ENCODE measurements at regions not wholly inside any gene's neighbourhood (a gene's known extent, or its start where the extent isn't known, plus 50 kb on each side); places are given as distances from the start of the nearest gene placed in this dataset.

DNA sequence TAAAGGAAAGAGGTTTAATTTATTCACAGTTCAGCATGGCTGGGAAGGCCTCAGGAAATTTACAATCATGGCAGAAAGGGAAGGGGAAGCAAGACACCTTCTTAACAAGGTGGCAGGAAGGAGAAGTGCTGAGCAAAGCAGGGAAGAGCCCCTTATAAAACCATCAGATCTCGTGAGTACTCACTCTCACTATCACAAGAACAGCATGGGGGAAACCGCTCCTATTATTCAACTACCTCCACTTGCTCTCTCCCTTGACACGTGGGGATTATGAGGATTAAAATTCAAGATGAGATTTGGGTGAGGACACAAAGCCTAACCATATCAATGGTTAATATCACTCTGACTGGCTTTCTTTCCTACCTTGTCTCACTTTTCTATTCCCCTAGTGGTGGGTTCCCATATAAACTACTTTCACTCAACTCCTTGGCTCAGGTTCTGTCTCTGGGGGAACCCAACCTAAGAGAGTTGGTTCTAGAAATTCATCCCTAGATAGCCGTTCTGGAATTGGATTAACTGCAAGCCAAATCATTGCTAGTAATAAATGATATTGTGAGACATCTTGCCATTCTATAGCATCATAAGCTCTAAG lies 749.8 kb upstream of the GRAMD2B start:
- no peaks in the 10 kb centered on the region for H3K36me3 ChIP-seq (ENCODE audit: control insufficient read depth, insufficient read depth, low read length)
- BruUV-seq (replicated peaks) = no TSS peak
- intact Hi-C loops (cut with micrococcal nuclease; ENCODE audit: unreplicated experiment) (no loop called here), in situ Hi-C loops (cut with HindIII; ENCODE audit: low pct_unique_long_range_greater_than_20kb, low sequenced_read_pairs) (no loop called here)
- no peak overlapping the region for H3K4me3 ChIP-seq (ENCODE audit: low read depth in 2 of 2, low read length in 2 of 2)
- H3K9me3 ChIP-seq (ENCODE audit: control insufficient read depth, insufficient read depth, low read depth, low read length) = no peaks in the 10 kb centered on the region
- H3K27ac ChIP-seq (ENCODE audit: low read length) = no peak overlapping the region
- CTCF ChIA-PET = no interaction called here
- TF ChIP-seq TCF7L2 (IDR thresholded peaks at IDR 0.05; ENCODE audit: low read depth, low read length) (no peak), SIN3A (IDR thresholded peaks at IDR 0.05; ENCODE audit: borderline replicate concordance, insufficient read depth, low read depth, low read length) (no peak), POLR2AphosphoS5 (IDR thresholded peaks at IDR 0.05; ENCODE audit: low read depth, low read length) (no peak)
- TF ChIP-seq, protein P1, sequence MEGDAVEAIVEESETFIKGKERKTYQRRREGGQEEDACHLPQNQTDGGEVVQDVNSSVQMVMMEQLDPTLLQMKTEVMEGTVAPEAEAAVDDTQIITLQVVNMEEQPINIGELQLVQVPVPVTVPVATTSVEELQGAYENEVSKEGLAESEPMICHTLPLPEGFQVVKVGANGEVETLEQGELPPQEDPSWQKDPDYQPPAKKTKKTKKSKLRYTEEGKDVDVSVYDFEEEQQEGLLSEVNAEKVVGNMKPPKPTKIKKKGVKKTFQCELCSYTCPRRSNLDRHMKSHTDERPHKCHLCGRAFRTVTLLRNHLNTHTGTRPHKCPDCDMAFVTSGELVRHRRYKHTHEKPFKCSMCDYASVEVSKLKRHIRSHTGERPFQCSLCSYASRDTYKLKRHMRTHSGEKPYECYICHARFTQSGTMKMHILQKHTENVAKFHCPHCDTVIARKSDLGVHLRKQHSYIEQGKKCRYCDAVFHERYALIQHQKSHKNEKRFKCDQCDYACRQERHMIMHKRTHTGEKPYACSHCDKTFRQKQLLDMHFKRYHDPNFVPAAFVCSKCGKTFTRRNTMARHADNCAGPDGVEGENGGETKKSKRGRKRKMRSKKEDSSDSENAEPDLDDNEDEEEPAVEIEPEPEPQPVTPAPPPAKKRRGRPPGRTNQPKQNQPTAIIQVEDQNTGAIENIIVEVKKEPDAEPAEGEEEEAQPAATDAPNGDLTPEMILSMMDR (IDR thresholded peaks at IDR 0.05) = no peak; the same call in 1 of the 2 replicates
- TF ChIP-seq, protein P2, sequence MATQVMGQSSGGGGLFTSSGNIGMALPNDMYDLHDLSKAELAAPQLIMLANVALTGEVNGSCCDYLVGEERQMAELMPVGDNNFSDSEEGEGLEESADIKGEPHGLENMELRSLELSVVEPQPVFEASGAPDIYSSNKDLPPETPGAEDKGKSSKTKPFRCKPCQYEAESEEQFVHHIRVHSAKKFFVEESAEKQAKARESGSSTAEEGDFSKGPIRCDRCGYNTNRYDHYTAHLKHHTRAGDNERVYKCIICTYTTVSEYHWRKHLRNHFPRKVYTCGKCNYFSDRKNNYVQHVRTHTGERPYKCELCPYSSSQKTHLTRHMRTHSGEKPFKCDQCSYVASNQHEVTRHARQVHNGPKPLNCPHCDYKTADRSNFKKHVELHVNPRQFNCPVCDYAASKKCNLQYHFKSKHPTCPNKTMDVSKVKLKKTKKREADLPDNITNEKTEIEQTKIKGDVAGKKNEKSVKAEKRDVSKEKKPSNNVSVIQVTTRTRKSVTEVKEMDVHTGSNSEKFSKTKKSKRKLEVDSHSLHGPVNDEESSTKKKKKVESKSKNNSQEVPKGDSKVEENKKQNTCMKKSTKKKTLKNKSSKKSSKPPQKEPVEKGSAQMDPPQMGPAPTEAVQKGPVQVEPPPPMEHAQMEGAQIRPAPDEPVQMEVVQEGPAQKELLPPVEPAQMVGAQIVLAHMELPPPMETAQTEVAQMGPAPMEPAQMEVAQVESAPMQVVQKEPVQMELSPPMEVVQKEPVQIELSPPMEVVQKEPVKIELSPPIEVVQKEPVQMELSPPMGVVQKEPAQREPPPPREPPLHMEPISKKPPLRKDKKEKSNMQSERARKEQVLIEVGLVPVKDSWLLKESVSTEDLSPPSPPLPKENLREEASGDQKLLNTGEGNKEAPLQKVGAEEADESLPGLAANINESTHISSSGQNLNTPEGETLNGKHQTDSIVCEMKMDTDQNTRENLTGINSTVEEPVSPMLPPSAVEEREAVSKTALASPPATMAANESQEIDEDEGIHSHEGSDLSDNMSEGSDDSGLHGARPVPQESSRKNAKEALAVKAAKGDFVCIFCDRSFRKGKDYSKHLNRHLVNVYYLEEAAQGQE (IDR thresholded peaks at IDR 0.05; ENCODE audit: insufficient read depth in 1 of 2, low read depth in 2 of 2, low read length in 1 of 2) = no peak
- POLR2A ChIA-PET = no interaction called here
- no peaks in the 10 kb centered on the region for H3K27me3 ChIP-seq (ENCODE audit: control insufficient read depth, insufficient read depth, low read length)
- no peak for ATAC-seq
- no peaks in the 10 kb centered on the region for H3K4me1 ChIP-seq (ENCODE audit: control insufficient read depth, insufficient read depth, low read length)
- no peak for DNase-seq (ENCODE audit: low read depth, low spot score)

DNA sequence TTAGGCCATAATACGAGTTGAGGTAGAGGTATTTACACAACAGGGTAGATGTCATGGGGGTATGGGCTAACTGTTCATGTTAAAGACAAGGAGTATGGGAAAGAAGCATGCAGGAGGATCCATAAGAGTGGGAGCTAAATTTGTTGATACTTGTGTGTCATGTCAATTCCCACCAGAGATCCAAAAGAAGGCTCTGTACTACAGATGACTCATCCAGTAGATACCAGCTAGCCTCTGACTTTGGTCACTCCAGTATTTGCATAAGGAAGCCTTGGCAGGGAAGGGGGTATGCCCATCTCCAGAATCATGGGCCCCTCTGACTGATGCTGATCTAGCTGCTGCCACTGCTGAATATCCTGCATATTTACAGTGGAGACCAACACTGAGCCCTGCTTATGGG lies 743.7 kb upstream of the GRAMD2B start:
- no TSS peak for BruUV-seq (replicated peaks)
- ATAC-seq (no peak), DNase-seq (ENCODE audit: low read depth, low spot score) (no peak)
- H3K27me3 ChIP-seq (ENCODE audit: control insufficient read depth, insufficient read depth, low read length) = no peaks in the 10 kb centered on the region
- peaks cover 5% of the 10 kb centered on the region; the same call in 1 of the 2 replicates for H3K4me1 ChIP-seq (ENCODE audit: control insufficient read depth, insufficient read depth, low read length)
- no peaks in the 10 kb centered on the region for H3K36me3 ChIP-seq (ENCODE audit: control insufficient read depth, insufficient read depth, low read length)
- CTCF ChIA-PET = no interaction called here
- no peak overlapping the region for H3K27ac ChIP-seq (ENCODE audit: low read length)
- POLR2A ChIA-PET = no interaction called here
- intact Hi-C loops (cut with micrococcal nuclease; ENCODE audit: unreplicated experiment) (no loop called here), in situ Hi-C loops (cut with HindIII; ENCODE audit: low pct_unique_long_range_greater_than_20kb, low sequenced_read_pairs) (no loop called here)
- no peak overlapping the region for H3K4me3 ChIP-seq (ENCODE audit: low read depth in 2 of 2, low read length in 2 of 2)
- H3K9me3 ChIP-seq (ENCODE audit: control insufficient read depth, insufficient read depth, low read depth, low read length) = no peaks in the 10 kb centered on the region
- no peak for TF ChIP-seq SIN3A (IDR thresholded peaks at IDR 0.05; ENCODE audit: borderline replicate concordance, insufficient read depth, low read depth, low read length)
- no peak for TF ChIP-seq TCF7L2 (IDR thresholded peaks at IDR 0.05; ENCODE audit: low read depth, low read length)
- TF ChIP-seq, protein P2 (IDR thresholded peaks at IDR 0.05; ENCODE audit: insufficient read depth in 1 of 2, low read depth in 2 of 2, low read length in 1 of 2) = no peak
- no peak for TF ChIP-seq POLR2AphosphoS5 (IDR thresholded peaks at IDR 0.05; ENCODE audit: low read depth, low read length)
- TF ChIP-seq, protein P1 (IDR thresholded peaks at IDR 0.05) = no peak
